OCI-LY7 (cell line): ENCODE measurements at regions not wholly inside any gene's neighbourhood (a gene's known extent, or its start where the extent isn't known, plus 50 kb on each side); places are given as distances from the start of the nearest gene placed in this dataset.

Experiments used
- BruUV-seq: library from RNA; stranded (reverse); fragments of 400-500 nt; replicated peaks from 2 replicates; lab custom pipeline; 2021; lab: Mats Ljungman, UMichigan
- CTCF ChIA-PET: fragments of 300-600 bp; sonication (Branson Sonifier 250); formaldehyde crosslinking; loops from one replicate; lab custom pipeline; 2022; ENCODE audit warnings: antibody characterized with exemption; ENCODE audit not compliant: unreplicated experiment; lab: Charles Lee
- POLR2A ChIA-PET: fragments of 300-600 bp; sonication (Branson Sonifier 250); formaldehyde crosslinking; loops from one replicate; lab custom pipeline; 2022; ENCODE audit warnings: antibody characterized with exemption; lab: Charles Lee
- DNase-seq: peaks from one replicate; pipeline ENCODE4 v3.0.0-alpha.2; 2015; ENCODE audit warnings: low spot score
- H2AFZ ChIP-seq: fragments of 200-600 bp; sonication (generic), shearing (Covaris generic); 2 replicates; pipeline ENCODE4 v1.6.1; 2014; ENCODE audit warnings: mild to moderate bottlenecking, antibody characterized with exemption, low read length, moderate library complexity
- H3K27ac ChIP-seq: fragments of 200-600 bp; sonication (generic); 2 replicates; pipeline ENCODE4 v1.5.1; 2014; ENCODE audit warnings: mixed run types, low read depth, mild to moderate bottlenecking, moderate library complexity, low read length, inconsistent platforms; ENCODE audit not compliant: poor library complexity, severe bottlenecking
- H3K36me3 ChIP-seq: fragments of 200-600 bp; sonication (generic); 2 replicates; pipeline ENCODE4 v1.6.1; 2014; ENCODE audit warnings: mild to moderate bottlenecking, antibody characterized with exemption, low read length, moderate library complexity, mixed read lengths; ENCODE audit not compliant: insufficient read depth
- H3K4me1 ChIP-seq: fragments of 200-600 bp; sonication (generic); 2 replicates; pipeline ENCODE4 v1.5.1; 2014; ENCODE audit warnings: mild to moderate bottlenecking, low read length; ENCODE audit not compliant: insufficient read depth, poor library complexity, severe bottlenecking
- H3K4me2 ChIP-seq: fragments of 200-600 bp; sonication (generic); 2 replicates; pipeline ENCODE4 v1.6.1; 2014; ENCODE audit warnings: mild to moderate bottlenecking, low read length
- H3K4me3 ChIP-seq: fragments of 200-600 bp; sonication (generic); 2 replicates; pipeline ENCODE4 v1.5.1; 2014; ENCODE audit warnings: mild to moderate bottlenecking, low read depth, low read length; ENCODE audit not compliant: poor library complexity, severe bottlenecking
- H3K79me2 ChIP-seq: fragments of 200-600 bp; sonication (generic); 2 replicates; pipeline ENCODE4 v1.6.1; 2016; ENCODE audit warnings: low read depth, mild to moderate bottlenecking, low read length, moderate library complexity, mixed read lengths; ENCODE audit not compliant: insufficient read depth
- H3K9me2 ChIP-seq: fragments of 200-600 bp; sonication (generic); 2 replicates; pipeline ENCODE4 v1.6.1; 2016; ENCODE audit warnings: mild to moderate bottlenecking, low read length, mixed read lengths; ENCODE audit not compliant: insufficient read depth
- H3K9me3 ChIP-seq: fragments of 200-600 bp; sonication (generic); 2 replicates; pipeline ENCODE4 v1.6.1; 2014; ENCODE audit warnings: mild to moderate bottlenecking, mixed run types, low read length, mixed read lengths
- H4K20me1 ChIP-seq: fragments of 200-600 bp; sonication (generic); 2 replicates; pipeline ENCODE4 v1.6.1; 2014; ENCODE audit warnings: mild to moderate bottlenecking, antibody characterized with exemption, low read length, moderate library complexity, mixed read lengths; ENCODE audit not compliant: insufficient read depth
- CTCF ChIP-seq: fragments of 200-600 bp; sonication (generic); conservative IDR thresholded peaks from 2 replicates; pipeline ENCODE4 v1.5.1; 2014; ENCODE audit warnings: mild to moderate bottlenecking, antibody characterized with exemption, low read length, moderate library complexity, mixed read lengths
- EZH2phosphoT487 ChIP-seq: fragments of 200-600 bp; sonication (generic); IDR thresholded peaks from 2 replicates; pipeline ENCODE4 v1.6.1; 2018; ENCODE audit warnings: low read depth, borderline replicate concordance, mild to moderate bottlenecking, mixed run types, antibody characterized with exemption, low read length, moderate library complexity, mixed read lengths
- intact Hi-C: fragments of 100-400 bp; cut with micrococcal nuclease; formaldehyde crosslinking; loops from one replicate; pipeline ENCODE4 v1.10.0; 2022; ENCODE audit not compliant: unreplicated experiment

GRCh38 chr1:8138673-8139072, 112.6 kb upstream of the ERRFI1 start:
- CTCF ChIA-PET = no interaction called here

GRCh38 chr1:8137481-8138244, 111.6 kb upstream of the ERRFI1 start:
- Histone ChIP-seq H3K79me2 (no peaks in the 10 kb centered on the region), H3K9me2 (no peaks in the 10 kb centered on the region), H3K27ac (no peak overlapping the region), H4K20me1 (no peaks in the 10 kb centered on the region), H3K4me1 (no peaks in the 10 kb centered on the region), H2AFZ (no peak overlapping the region), H3K4me3 (no peak overlapping the region), H3K36me3 (no peaks in the 10 kb centered on the region), H3K4me2 (no peak overlapping the region), H3K9me3 (no peaks in the 10 kb centered on the region)
- TF ChIP-seq CTCF (no peak), EZH2phosphoT487 (no peak)
- no peak for DNase-seq
- POLR2A ChIA-PET = no interaction called here
- CTCF ChIA-PET = no interaction called here
- intact Hi-C loops = no loop called here
- BruUV-seq = no TSS peak

More at GRCh38 chr1:8138673-8139072, 112.6 kb upstream of the ERRFI1 start:
- Histone ChIP-seq H2AFZ (no peak overlapping the region), H3K9me2 (no peaks in the 10 kb centered on the region), H3K4me3 (no peak overlapping the region), H3K36me3 (no peaks in the 10 kb centered on the region), H3K79me2 (no peaks in the 10 kb centered on the region), H4K20me1 (no peaks in the 10 kb centered on the region), H3K4me2 (no peak overlapping the region), H3K27ac (no peak overlapping the region), H3K9me3 (no peaks in the 10 kb centered on the region), H3K4me1 (no peaks in the 10 kb centered on the region)
- no TSS peak for BruUV-seq
- intact Hi-C loops = no loop called here
- POLR2A ChIA-PET = no interaction called here
- TF ChIP-seq CTCF = no peak
- no peak for TF ChIP-seq EZH2phosphoT487
- no peak for DNase-seq

- TF ChIP-seq EZH2phosphoT487 = no peak
- no peak for TF ChIP-seq CTCF
- Histone ChIP-seq H3K79me2 (no peaks in the 10 kb centered on the region), H3K4me1 (no peaks in the 10 kb centered on the region), H3K4me2 (no peak overlapping the region), H4K20me1 (no peaks in the 10 kb centered on the region), H3K4me3 (no peak overlapping the region), H2AFZ (no peak overlapping the region), H3K36me3 (no peaks in the 10 kb centered on the region), H3K9me3 (no peaks in the 10 kb centered on the region), H3K27ac (no peak overlapping the region), H3K9me2 (no peaks in the 10 kb centered on the region)
- POLR2A ChIA-PET = no interaction called here
- intact Hi-C loops = no loop called here
- CTCF ChIA-PET = no interaction called here
- no peak for DNase-seq
- no TSS peak for BruUV-seq
Measured at GRCh38 chr1:8136766-8137165, 110.7 kb upstream of the ERRFI1 start.
